Common myeloid progenitor, CD34-positive (primary cell): ENCODE measurements at regions not wholly inside any gene's neighbourhood (a gene's known extent, or its start where the extent isn't known, plus 50 kb on each side); places are given as distances from the start of the nearest gene placed in this dataset.

ENCODE experiments used
- CTCF ChIA-PET: fragments of 350-600 bp; sonication (Branson Sonifier 250); formaldehyde crosslinking; loops from one replicate; lab custom pipeline; 2021; ENCODE audit warnings: antibody characterized with exemption; lab: Charles Lee
- POLR2A ChIA-PET: fragments of 350-600 bp; sonication (Branson Sonifier 250); formaldehyde crosslinking; loops from one replicate; lab custom pipeline; 2021; ENCODE audit warnings: antibody characterized with exemption; lab: Charles Lee
- DNase-seq, 3 donors: peaks; one replicate each; pipeline versions ENCODE4 v3.0.0 to v3.0.0-alpha.2; 2013
- H3K27ac ChIP-seq, 2 experiments: 1 replicate in 1 of 2; 2 replicates in 1 of 2; pipeline ENCODE4 v1.7.0; 2013; ENCODE audit warnings: inconsistent platforms in 2 of 2, low read length in 2 of 2, mild to moderate bottlenecking in 2 of 2, low read depth in 1 of 2, moderate library complexity in 1 of 2; ENCODE audit not compliant: severe bottlenecking in 2 of 2, insufficient read depth in 1 of 2, poor library complexity in 1 of 2
- H3K27me3 ChIP-seq, 5 experiments: replicated peaks in 2 of 5; 1 replicate in 3 of 5; 2 replicates in 2 of 5; pipeline versions ENCODE4 v1.6.1 to v1.7.0; 2013; ENCODE audit warnings: low read length in 4 of 5, mild to moderate bottlenecking in 2 of 5, moderate library complexity in 2 of 5, inconsistent platforms in 1 of 5; ENCODE audit not compliant: insufficient read depth in 5 of 5, control insufficient read depth in 4 of 5
- H3K36me3 ChIP-seq, 4 experiments: 1 replicate in 2 of 4; 2 replicates in 2 of 4; pipeline versions ENCODE4 v1.6.1 to v1.7.0; 2013; ENCODE audit warnings: low read length in 3 of 4, control low read depth in 1 of 4, mild to moderate bottlenecking in 1 of 4; ENCODE audit not compliant: control insufficient read depth in 4 of 4, insufficient read depth in 4 of 4
- H3K4me1 ChIP-seq, 4 experiments: 1 replicate in 3 of 4; 2 replicates in 1 of 4; pipeline versions ENCODE4 v1.6.1 to v1.7.1; 2013; ENCODE audit warnings: low read length in 3 of 4, mild to moderate bottlenecking in 3 of 4, control low read depth in 1 of 4, inconsistent platforms in 1 of 4, moderate library complexity in 1 of 4; ENCODE audit not compliant: control insufficient read depth in 4 of 4, insufficient read depth in 4 of 4; ENCODE audit errors: control extremely low read depth in 1 of 4
- H3K4me3 ChIP-seq, 7 experiments: 1 replicate in 4 of 7; 2 replicates in 3 of 7; pipeline versions ENCODE4 v1.5.1 to v1.7.0; 2013; ENCODE audit warnings: mild to moderate bottlenecking in 7 of 7, low read length in 6 of 7, moderate library complexity in 6 of 7, inconsistent platforms in 2 of 7, low read depth in 2 of 7, control low read depth in 1 of 7; ENCODE audit not compliant: insufficient read depth in 4 of 7, control insufficient read depth in 1 of 7; ENCODE audit errors: extremely low read depth in 1 of 7
- H3K9me3 ChIP-seq, 5 experiments: 1 replicate in 4 of 5; 2 replicates in 1 of 5; pipeline versions ENCODE4 v1.6.1 to v1.7.1; 2013; ENCODE audit warnings: low read length in 4 of 5, mild to moderate bottlenecking in 2 of 5, inconsistent platforms in 1 of 5, low read depth in 1 of 5, moderate library complexity in 1 of 5; ENCODE audit not compliant: control insufficient read depth in 4 of 5, insufficient read depth in 2 of 5; ENCODE audit errors: control extremely low read depth in 1 of 5
- WGBS: methylation state at CpG from one replicate; pipeline ENCODE4 v1.1.5; 2013; ENCODE audit not compliant: insufficient coverage; 5-methylcytosine and 5-hydroxymethylcytosine counted together

GRCh38 chr2:182477774-182478173, 50.9 kb upstream of the PDE1A start:
- WGBS = 88% methylated on average over 4 of the region's 6 CpGs
- POLR2A ChIA-PET = no interaction called here
- Histone ChIP-seq H3K9me3 (peaks cover 0 to 3% (median 0%) of the 10 kb centered on the region in 5 experiments), H3K27me3 (no peaks in the 10 kb centered on the region), H3K4me1 (no peaks in the 10 kb centered on the region), H3K27ac (no peak overlapping the region), H3K36me3 (no peaks in the 10 kb centered on the region), H3K4me3 (no peak overlapping the region)
- CTCF ChIA-PET = no interaction called here
- DNase-seq = no peak

GRCh38 chr2:182481676-182482075, 54.8 kb upstream of the PDE1A start:
- H3K27me3 ChIP-seq = no peaks in the 10 kb centered on the region
- POLR2A ChIA-PET = no interaction called here

GRCh38 chr2:182482511-182482910, 55.7 kb upstream of the PDE1A start:
- ChIA-PET CTCF (interaction anchor here (1.3 kb wide), 1 partner anchor 14 kb away, joined by 3 read pairs; no protein-coding TSS in a partner anchor), POLR2A (no interaction called here)
- WGBS = 100% methylated on average over 1 of the region's 2 CpGs

More at GRCh38 chr2:182481676-182482075, 54.8 kb upstream of the PDE1A start:
- CTCF ChIA-PET = interaction anchor here (1.3 kb wide), 1 partner anchor 13 kb away, joined by 3 read pairs; no protein-coding TSS in a partner anchor
- H3K9me3 ChIP-seq = no peaks in the 10 kb centered on the region
- no peak overlapping the region for H3K4me3 ChIP-seq
- H3K4me1 ChIP-seq = no peaks in the 10 kb centered on the region
- no peak for DNase-seq
- H3K27ac ChIP-seq = no peak overlapping the region
- no CpG with 5 or more reads among the region's 2 CpGs for WGBS
- no peaks in the 10 kb centered on the region for H3K36me3 ChIP-seq

GRCh38 chr2:182496596-182496995, 69.8 kb upstream of the PDE1A start:
- Histone ChIP-seq H3K4me1 (no peaks in the 10 kb centered on the region), H3K36me3 (no peaks in the 10 kb centered on the region), H3K9me3 (no peaks in the 10 kb centered on the region), H3K4me3 (no peak overlapping the region), H3K27me3 (no peaks in the 10 kb centered on the region), H3K27ac (no peak overlapping the region)
- ChIA-PET CTCF (no interaction called here), POLR2A (no interaction called here)
- 100% methylated on average over 1 of the region's 2 CpGs for WGBS
- DNase-seq = no peak

More at GRCh38 chr2:182482511-182482910, 55.7 kb upstream of the PDE1A start:
- no peak overlapping the region for H3K4me3 ChIP-seq
- no peaks in the 10 kb centered on the region for H3K27me3 ChIP-seq
- H3K36me3 ChIP-seq = no peaks in the 10 kb centered on the region
- H3K27ac ChIP-seq = no peak overlapping the region
- H3K9me3 ChIP-seq = no peaks in the 10 kb centered on the region
- H3K4me1 ChIP-seq = no peaks in the 10 kb centered on the region
- no peak for DNase-seq

DNA sequence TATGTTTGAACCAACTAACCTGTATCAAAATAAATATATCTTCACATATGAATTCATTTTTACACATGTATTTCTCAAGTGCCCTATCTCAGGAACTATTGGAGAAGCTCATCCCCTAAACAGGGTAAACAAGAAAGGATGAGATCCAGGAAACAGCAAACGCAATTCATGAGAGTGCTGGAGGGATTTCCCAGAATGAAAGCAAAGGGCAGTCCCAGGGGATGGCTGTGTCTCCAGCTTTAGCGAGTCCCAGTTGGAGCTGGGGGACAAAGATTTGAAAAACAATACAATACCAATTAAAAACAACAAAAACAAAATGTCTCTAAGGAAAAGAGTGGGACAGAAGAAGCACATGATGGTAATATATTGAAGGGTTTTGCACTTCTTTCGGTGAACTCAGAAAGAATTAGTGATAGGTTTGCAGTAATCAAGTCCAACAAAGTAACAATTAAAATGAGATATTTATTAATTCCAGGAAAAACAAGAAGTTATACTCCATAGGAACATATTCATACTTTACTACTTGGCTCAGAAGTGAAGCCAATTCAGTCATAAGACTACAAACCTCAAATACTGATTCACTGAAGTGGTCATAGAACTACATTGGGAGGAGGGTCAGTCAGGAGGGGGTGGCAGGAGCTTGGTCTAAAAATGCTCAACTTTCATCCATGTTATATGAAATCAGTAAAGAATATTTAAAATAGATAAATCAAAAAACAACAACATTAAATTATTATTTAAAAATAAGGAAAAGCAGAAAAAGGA, 73.1 kb upstream of the PDE1A start:
- 100% methylated on average over 1 of the region's 3 CpGs for WGBS
- Histone ChIP-seq H3K27ac (no peak overlapping the region), H3K9me3 (no peaks in the 10 kb centered on the region), H3K36me3 (no peaks in the 10 kb centered on the region), H3K4me3 (no peak overlapping the region), H3K4me1 (no peaks in the 10 kb centered on the region), H3K27me3 (no peaks in the 10 kb centered on the region)
- ChIA-PET POLR2A (no interaction called here), CTCF (no interaction called here)
- DNase-seq = no peak

DNA sequence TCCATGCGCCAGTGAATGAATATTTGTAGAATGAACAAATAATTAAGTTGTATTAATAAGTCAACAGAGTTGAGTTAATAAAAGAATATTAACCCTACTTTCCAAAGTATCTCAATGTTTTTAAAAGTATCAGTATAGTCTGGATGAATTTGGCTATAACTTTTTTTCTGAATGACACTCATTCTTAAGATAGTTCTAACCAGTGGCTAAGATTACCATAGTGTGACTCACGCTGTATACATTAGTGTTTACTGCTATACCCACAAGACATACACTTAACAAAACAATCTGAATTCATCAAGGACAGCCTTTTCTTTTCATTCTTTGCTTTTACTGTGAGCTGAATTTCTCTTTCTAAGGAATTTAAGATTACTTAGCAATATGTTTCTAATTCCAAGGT, 77.0 kb upstream of the PDE1A start:
- DNase-seq = no peak
- ChIA-PET CTCF (no interaction called here), POLR2A (no interaction called here)
- peaks cover 0 to 4% (median 0%) of the 10 kb centered on the region in 4 experiments for H3K4me1 ChIP-seq
- no peaks in the 10 kb centered on the region for H3K9me3 ChIP-seq
- WGBS = no CpG with 5 or more reads among the region's 2 CpGs
- no peaks in the 10 kb centered on the region for H3K36me3 ChIP-seq
- H3K27me3 ChIP-seq = no peaks in the 10 kb centered on the region
- H3K27ac ChIP-seq = no peak overlapping the region
- H3K4me3 ChIP-seq = no peak overlapping the region

DNA sequence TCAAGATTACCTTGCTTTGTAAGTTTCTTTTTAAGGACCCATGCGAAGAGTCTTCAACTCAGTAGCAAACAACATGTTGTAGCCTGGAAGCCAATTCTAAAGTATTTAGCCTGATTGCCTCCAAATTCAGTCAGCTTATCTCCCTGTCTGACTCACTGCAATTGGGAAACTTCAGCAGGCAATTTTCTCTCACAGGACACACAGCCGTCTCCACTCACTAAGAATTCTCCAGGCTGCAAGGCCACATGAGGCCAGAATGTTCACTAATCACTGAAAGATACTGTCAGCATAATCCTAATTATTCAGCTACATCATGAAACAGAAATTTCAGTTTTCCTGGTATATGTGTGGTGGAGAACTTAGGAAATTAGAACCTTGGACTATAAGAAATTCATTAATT, 78.1 kb upstream of the PDE1A start:
- Histone ChIP-seq H3K27ac (no peak overlapping the region), H3K4me3 (no peak overlapping the region), H3K27me3 (no peaks in the 10 kb centered on the region), H3K36me3 (no peaks in the 10 kb centered on the region), H3K9me3 (no peaks in the 10 kb centered on the region), H3K4me1 (peaks cover 0 to 4% (median 0%) of the 10 kb centered on the region in 4 experiments)
- ChIA-PET CTCF (no interaction called here), POLR2A (no interaction called here)
- no peak for DNase-seq
- WGBS = 100% methylated on average over 2 of the region's 2 CpGs
